Astrocyte (in vitro differentiated cells and primary cell): ENCODE measurements at regions not wholly inside any gene's neighbourhood (a gene's known extent, or its start where the extent isn't known, plus 50 kb on each side); places are given as distances from the start of the nearest gene placed in this dataset.

Source experiments
- EZH2 ChIP-seq: IDR thresholded peaks from 2 replicates; pipeline ENCODE4 v1.6.1; 2012; ENCODE audit warnings: mild to moderate bottlenecking, low read length, inconsistent platforms; ENCODE audit not compliant: insufficient read depth
- TF ChIP-seq, protein P1 (sequence below): IDR thresholded peaks from 2 replicates; pipeline ENCODE4 v1.5.1; 2011; ENCODE audit warnings: low read depth, mild to moderate bottlenecking, inconsistent platforms, low read length, moderate library complexity; ENCODE audit not compliant: insufficient read depth

- no peak for TF ChIP-seq EZH2
- TF ChIP-seq, protein P1, sequence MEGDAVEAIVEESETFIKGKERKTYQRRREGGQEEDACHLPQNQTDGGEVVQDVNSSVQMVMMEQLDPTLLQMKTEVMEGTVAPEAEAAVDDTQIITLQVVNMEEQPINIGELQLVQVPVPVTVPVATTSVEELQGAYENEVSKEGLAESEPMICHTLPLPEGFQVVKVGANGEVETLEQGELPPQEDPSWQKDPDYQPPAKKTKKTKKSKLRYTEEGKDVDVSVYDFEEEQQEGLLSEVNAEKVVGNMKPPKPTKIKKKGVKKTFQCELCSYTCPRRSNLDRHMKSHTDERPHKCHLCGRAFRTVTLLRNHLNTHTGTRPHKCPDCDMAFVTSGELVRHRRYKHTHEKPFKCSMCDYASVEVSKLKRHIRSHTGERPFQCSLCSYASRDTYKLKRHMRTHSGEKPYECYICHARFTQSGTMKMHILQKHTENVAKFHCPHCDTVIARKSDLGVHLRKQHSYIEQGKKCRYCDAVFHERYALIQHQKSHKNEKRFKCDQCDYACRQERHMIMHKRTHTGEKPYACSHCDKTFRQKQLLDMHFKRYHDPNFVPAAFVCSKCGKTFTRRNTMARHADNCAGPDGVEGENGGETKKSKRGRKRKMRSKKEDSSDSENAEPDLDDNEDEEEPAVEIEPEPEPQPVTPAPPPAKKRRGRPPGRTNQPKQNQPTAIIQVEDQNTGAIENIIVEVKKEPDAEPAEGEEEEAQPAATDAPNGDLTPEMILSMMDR, result no peak
Measured at GRCh38 chr5:7244208-7244607, 151.7 kb upstream of the ADCY2 start.
